ENCODE measurements at regions not wholly inside any gene's neighbourhood (a gene's known extent, or its start where the extent isn't known, plus 50 kb on each side); places are given as distances from the start of the nearest gene placed in this dataset.

- TF ChIP-seq, protein P1, sequence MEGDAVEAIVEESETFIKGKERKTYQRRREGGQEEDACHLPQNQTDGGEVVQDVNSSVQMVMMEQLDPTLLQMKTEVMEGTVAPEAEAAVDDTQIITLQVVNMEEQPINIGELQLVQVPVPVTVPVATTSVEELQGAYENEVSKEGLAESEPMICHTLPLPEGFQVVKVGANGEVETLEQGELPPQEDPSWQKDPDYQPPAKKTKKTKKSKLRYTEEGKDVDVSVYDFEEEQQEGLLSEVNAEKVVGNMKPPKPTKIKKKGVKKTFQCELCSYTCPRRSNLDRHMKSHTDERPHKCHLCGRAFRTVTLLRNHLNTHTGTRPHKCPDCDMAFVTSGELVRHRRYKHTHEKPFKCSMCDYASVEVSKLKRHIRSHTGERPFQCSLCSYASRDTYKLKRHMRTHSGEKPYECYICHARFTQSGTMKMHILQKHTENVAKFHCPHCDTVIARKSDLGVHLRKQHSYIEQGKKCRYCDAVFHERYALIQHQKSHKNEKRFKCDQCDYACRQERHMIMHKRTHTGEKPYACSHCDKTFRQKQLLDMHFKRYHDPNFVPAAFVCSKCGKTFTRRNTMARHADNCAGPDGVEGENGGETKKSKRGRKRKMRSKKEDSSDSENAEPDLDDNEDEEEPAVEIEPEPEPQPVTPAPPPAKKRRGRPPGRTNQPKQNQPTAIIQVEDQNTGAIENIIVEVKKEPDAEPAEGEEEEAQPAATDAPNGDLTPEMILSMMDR (IDR thresholded peaks at IDR 0.05; ENCODE audit: low read depth, low read length), result no peak
- no peak for TF ChIP-seq EZH2phosphoT487 (IDR thresholded peaks at IDR 0.05; ENCODE audit: low read depth)
- no peak overlapping the region for H3K4me3 ChIP-seq (ENCODE audit: low read length)
- peaks cover 3% of the 10 kb centered on the region; the same call in 1 of the 2 replicates for H3K4me1 ChIP-seq (ENCODE audit: low read length)
- no peaks in the 10 kb centered on the region for H4K20me1 ChIP-seq (ENCODE audit: insufficient read depth, low read length)
- H3K9me3 ChIP-seq (ENCODE audit: insufficient read depth, low read length), result no peaks in the 10 kb centered on the region
- H3K4me2 ChIP-seq (ENCODE audit: low read length), result no peak overlapping the region
- H2AFZ ChIP-seq (ENCODE audit: low read depth, low read length), result no peak overlapping the region
- no peak overlapping the region for H3K9ac ChIP-seq (ENCODE audit: low read length)
- no peaks in the 10 kb centered on the region for H3K36me3 ChIP-seq (replicated peaks; ENCODE audit: low read depth, low read length)
- H3K79me2 ChIP-seq (ENCODE audit: low read length), result no peaks in the 10 kb centered on the region
- H3K27ac ChIP-seq (ENCODE audit: low read length), result no peak overlapping the region
- H3K27me3 ChIP-seq (ENCODE audit: low read depth, low read length), result no peaks in the 10 kb centered on the region
Measured at GRCh38 chr7:131607291-131608115, 51.1 kb upstream of the PODXL start.

DNA sequence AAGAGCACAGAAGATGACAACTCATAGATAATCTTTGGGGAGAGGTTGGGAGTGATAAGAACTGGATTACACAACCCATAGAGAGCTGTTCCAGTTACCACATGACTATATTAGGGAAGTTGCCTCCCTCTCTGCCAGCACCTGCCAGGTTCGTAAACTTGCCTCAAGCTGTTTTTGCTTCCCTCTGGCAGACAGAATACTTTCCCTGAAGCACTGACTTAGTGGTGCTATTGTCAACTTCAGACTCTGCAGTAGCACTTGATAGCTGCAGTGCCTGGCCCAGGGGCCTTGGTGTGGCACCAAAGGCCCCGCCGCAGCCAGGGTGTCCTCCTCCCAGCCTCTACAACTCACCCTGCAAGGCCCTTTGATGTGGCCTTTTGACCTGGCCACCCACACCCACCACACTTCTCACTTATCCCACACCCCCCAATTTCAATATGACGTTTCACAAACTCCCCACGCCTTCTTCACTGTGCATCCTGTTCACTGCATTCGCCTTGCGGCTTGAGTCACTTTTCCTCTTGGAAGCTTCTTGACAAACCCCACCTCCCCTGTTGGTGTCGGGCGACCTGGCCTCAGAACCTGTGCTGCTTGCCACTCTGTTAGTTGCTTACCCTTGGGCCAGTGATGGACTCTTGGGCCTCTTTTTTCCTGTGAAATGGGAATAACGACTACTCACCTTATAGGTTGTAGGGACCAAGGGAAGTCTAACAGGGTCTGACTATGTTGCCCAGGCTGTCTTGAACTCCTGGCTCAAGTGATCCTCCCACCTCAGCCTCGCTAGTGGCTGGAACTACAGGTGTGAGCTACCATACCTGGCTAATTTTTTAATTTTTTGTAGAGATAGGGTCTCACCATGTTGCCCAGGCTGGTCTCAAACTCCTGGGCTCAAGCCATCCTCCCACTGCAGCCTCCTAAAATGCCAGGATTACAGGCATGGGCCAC lies 50.2 kb upstream of the PODXL start:
- no peak overlapping the region for H3K9ac ChIP-seq (ENCODE audit: low read length)
- H3K36me3 ChIP-seq (replicated peaks; ENCODE audit: low read depth, low read length), result no peaks in the 10 kb centered on the region
- H3K4me3 ChIP-seq (ENCODE audit: low read length), result no peak overlapping the region
- no peaks in the 10 kb centered on the region for H3K27me3 ChIP-seq (ENCODE audit: low read depth, low read length)
- H3K4me2 ChIP-seq (ENCODE audit: low read length), result no peak overlapping the region
- no peaks in the 10 kb centered on the region for H3K9me3 ChIP-seq (ENCODE audit: insufficient read depth, low read length)
- peaks cover 3% of the 10 kb centered on the region; the same call in 1 of the 2 replicates for H3K4me1 ChIP-seq (ENCODE audit: low read length)
- no peak overlapping the region for H3K27ac ChIP-seq (ENCODE audit: low read length)
- H2AFZ ChIP-seq (ENCODE audit: low read depth, low read length), result no peak overlapping the region
- H4K20me1 ChIP-seq (ENCODE audit: insufficient read depth, low read length), result no peaks in the 10 kb centered on the region
- no peaks in the 10 kb centered on the region for H3K79me2 ChIP-seq (ENCODE audit: low read length)
- TF ChIP-seq, protein P1 (IDR thresholded peaks at IDR 0.05; ENCODE audit: low read depth, low read length), result no peak
- TF ChIP-seq EZH2phosphoT487 (IDR thresholded peaks at IDR 0.05; ENCODE audit: low read depth), result no peak

All from OCI-LY3 (cell line).